GM12892 (cell line): ENCODE measurements at regions not wholly inside any gene's neighbourhood (a gene's known extent, or its start where the extent isn't known, plus 50 kb on each side); places are given as distances from the start of the nearest gene placed in this dataset.

ENCODE experiments used
- POLR2AphosphoS5 ChIP-seq: IDR thresholded peaks from 2 replicates; pipeline ENCODE4 v1.6.1; 2011; ENCODE audit warnings: low read depth, low read length, control low read depth
- TAF1 ChIP-seq: IDR thresholded peaks from 2 replicates; pipeline ENCODE4 v1.6.1; 2011; ENCODE audit warnings: low read depth, mild to moderate bottlenecking, control low read depth, low read length, borderline replicate concordance

DNA sequence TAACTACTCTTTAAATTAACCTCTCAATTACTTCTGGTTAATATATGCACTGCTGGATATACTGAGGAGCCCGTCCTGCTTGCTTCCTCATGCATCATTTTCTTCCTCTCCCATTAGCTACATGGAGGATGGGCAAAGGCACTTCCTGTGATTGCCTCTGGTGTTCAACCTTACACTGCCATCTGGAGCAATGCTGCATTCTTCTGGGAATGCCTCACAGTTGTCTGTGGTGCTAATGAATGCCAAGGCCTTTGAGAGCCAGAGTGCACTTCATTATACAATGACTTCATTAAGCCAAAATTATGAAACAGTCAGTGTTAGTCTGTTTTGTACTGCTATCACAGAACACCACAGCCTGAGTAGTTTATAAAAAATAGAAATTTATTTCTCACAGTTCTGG lies 134.8 kb upstream of the DOCK10 start:
- TF ChIP-seq TAF1 (no peak), POLR2AphosphoS5 (no peak)
